Posterior vena cava (tissue), 2 donors: ENCODE measurements at regions not wholly inside any gene's neighbourhood (a gene's known extent, or its start where the extent isn't known, plus 50 kb on each side); places are given as distances from the start of the nearest gene placed in this dataset.
"Not testable (repeated sequence)": the region's sequence is repeated elsewhere in the genome, so short reads cannot be mapped to it uniquely, and the experiment has no call there.

Experiments
- DNase-seq: peaks from one replicate; pipeline ENCODE4 v3.0.0-alpha.2; 2020; ENCODE audit warnings: low spot score
- intact Hi-C, 2 donors: fragments of 100-400 bp; cut with DNase I; formaldehyde crosslinking; loops; one replicate each; pipeline versions ENCODE4 v1.14.1 to v1.14.2; 2022 to 2023
- donor health status: DM: yes; HTN: yes; CAD: no.
- donor health status: DM: yes; HTN: yes; CAD: no.

DNA sequence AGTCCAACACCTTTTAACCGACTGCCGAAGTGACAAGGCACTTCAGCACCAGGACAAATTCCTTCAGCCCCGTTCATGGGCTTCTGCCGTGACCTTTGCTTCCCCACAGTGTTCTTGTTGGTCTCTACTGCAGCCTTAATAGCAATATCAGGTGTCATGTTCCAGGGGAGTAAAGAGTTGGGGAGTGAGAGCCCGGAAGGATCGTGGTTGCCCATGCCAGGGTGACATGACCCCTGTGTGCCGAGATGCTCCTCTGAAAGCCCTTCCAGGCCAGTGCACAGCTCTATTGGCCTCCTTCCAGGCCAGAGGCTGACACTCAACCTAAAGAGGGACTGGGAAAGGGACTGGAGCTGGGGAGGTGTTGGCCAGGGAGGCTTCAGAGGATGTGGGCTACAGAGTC lies 279.2 kb downstream of the CYRIA start:
- DNase-seq = no peak
- intact Hi-C loops = no loop called here

DNA sequence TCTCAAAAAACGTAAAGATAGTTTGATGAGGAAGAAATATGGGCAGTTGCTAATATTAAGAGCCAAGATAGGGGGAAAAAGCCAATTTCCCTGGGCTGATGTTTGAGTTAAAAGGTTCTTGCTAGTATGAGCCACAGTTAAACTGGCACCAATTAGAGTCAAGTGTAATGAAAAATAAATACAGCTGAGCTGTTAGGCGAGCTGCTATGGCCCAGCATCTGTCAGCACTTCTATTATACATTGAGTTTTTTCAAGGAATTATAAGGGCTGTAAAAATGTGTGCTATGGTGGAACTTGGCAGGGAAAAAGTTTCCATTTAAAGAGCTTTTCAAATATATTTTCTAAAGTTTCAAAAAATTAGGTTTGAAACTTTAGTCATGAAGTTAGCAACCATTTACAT lies 279.6 kb downstream of the CYRIA start:
- DNase-seq = no peak
- intact Hi-C loops = no loop called here

DNA sequence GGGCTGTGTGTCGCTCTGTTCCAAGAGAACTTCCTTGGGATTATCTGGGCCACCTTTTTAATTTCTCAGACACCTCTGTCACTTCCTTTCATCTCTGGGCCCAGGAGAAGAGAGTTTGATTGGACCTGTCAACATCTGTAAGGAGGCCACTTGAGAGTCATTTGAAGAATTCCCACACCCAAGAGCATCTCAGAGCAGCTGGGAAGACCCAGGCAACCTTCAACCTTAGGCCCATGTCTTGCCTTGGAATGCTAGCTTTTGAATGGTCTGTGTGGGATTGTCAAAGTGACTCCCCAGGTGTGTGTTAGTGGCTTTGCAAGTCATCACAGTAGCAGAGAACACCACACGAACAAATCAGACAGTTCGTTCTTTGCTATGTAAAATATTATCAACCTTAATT lies 280.3 kb downstream of the CYRIA start:
- intact Hi-C loops = no loop called here
- DNase-seq = no peak

DNA sequence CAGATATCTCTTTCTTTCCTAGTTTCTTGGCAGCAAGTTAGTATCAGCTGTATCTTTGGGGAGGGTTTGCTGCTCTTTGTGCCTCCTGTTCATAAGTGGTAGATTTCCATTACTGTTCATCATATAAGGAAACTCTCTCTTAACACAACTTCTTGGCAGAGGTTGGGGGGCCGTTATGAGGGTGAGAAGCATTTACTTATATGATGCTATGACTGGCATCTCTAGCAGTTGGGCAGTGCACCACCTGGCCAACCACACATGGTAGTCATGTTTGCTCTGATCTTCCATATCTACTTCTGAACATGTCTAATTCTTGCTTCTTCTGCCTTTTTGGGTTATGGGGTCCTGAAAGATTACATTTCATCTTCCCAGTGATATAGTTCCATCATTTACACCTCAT lies 282.2 kb downstream of the CYRIA start:
- intact Hi-C loops = no loop called here
- DNase-seq = no peak

DNA sequence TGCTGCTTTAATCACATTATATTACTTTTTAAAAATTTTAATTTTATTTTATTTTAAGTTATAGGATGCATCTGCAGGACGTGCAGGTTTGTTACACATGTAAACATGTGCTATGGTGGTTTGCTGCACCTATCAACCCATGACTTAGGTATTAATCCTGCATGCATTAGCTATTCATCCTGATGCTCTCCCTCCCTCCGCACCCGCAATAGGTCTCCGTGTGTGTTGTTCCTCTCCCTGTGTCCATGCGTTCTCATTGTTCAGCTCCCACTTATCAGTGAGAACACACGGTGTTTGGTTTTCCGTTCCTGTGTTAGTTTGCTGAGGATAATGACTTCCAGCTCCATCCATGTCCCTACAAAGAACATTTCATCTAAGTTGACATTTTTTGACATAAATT lies 283.2 kb downstream of the CYRIA start:
- DNase-seq = no peak
- intact Hi-C loops = no loop called here

DNA sequence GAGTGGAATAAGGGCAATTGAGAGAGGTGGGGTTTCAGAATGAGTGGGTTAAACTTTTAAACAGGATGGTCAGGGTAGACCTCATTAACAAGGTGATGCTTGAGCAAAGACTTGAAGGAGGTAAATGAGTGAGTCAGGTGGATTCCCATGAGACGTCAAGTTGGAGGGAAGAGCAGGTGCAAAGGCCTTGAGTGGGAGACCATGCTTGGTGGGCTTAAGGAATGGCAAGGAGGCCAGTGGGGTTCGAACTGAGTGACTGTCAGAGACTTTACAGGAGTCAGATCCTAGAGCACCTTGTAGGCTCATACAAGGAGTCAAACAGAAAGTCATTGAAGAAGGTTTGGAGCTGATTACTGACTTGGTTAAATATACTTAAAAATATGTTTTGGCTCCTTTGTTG lies 284.1 kb downstream of the CYRIA start:
- DNase-seq = no peak
- intact Hi-C loops = no loop called here

DNA sequence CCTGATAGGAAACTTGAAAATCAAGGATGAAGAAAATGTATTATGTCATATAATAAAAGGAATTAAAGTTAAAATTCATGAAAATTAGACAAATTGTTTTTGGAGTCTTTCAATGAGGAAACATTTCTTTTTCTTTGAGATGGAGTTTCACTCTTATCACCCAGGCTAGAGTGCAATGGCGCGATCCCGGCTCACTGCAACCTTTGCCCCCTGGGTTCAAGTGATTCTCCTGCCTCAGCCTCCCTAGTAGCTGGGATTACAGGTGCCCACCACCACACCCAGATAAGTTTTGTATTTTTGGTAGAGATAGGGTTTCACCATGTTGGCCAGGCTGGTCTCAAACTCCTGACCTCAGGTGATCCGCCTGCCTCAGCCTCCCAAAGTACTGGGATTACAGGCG lies 285.7 kb downstream of the CYRIA start:
- intact Hi-C loops, DNase-seq: not testable (repeated sequence)

DNA sequence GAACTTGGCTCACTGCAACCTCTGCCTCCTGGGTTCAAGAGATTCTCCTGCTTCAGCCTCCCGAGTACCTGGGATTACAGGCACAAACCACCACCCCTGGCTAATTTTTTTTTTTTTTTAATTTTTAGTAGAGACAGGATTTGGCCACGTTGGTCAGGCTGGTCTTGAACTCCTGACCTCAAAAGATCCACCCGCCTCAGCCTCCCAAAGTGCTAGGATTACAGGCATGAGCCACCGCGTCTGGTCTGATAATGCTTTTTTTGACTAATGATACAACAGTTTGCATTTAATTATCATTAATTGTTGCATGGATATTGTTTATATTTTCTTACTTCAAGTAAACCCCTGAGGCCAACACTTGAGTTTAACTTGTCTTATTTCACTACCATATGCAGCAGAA lies 286.6 kb downstream of the CYRIA start:
- intact Hi-C loops = not testable (repeated sequence)

DNA sequence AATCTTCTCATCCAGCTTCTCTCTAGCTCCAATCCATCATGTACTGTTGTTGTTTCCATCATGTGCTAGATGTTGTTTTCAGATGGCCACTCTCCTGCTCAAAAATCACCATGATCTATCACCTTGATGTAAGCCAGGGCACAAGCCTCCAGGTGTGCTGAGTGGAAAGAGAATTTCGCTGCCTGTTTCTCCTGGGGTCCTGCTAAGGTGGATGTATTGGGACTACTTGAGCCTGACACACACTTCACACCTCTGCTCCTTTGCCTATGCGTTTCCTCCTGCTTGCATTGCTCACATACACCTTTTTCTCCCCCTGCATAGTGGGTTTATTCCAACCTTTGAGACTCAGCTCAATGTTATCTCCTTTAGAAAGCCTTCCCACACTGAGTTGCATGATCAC lies 287.6 kb downstream of the CYRIA start:
- DNase-seq = no peak
- intact Hi-C loops = no loop called here

More for the DNA sequence above, 286.6 kb downstream of the CYRIA start:
- not testable (repeated sequence) for DNase-seq

DNA sequence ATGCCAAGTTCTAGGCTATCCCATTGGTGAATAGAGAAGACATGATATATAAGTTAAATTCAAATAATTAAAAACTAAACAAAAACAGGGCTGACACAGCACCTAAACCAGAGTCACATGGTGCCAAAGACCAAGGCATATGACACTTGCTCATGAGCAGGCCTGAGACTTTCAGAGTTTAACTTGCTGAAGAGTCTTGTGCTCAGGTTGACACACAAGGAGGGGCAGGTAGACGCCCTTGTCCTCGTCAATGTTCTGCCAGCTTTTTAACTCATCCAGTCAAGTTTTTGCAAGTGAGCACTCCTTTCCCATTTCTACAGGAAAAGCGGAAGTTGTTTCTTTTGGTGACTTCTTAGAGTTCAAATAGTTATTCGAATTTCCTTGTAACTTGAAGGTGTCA lies 289.7 kb downstream of the CYRIA start:
- no peak for DNase-seq
- intact Hi-C loops = no loop called here

DNA sequence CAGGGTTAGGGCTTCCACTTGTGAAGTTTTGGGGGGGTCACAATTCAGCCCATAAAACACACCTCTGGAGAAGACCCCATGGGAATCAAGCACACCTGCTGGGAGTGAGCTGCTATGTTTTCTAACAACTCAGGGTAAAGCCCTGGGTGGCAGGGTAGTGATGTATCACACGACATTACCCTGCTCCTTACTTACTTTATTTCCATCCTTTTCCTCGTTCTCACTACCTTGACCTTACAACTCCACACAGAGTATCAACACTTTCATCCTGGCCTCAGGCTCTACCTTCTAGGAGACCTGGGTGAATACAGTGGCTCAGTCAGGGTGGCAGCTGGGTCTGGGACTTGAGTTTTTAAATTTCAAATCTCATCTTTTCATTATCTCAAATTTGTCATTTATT lies 290.3 kb downstream of the CYRIA start:
- no peak for DNase-seq
- intact Hi-C loops = no loop called here

DNA sequence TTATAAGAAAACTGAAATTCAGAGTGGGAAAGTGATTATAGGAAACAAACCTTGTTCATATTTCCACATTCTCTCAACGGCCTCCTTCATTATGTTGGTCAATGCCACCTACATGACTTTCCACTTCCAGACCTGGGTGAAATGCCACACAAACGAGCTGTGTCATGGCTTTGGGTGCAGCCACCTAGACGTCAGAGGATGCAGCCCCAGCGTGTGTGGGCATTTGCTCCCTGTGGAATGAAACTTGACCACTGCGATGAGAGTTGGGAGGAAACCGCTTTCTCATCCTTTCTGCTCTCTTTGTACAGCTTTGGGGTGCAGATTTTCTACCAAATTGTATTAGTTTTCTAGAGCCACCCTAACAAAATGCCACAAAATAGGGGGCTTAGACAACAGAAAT lies 291.0 kb downstream of the CYRIA start:
- intact Hi-C loops = no loop called here
- DNase-seq = no peak

DNA sequence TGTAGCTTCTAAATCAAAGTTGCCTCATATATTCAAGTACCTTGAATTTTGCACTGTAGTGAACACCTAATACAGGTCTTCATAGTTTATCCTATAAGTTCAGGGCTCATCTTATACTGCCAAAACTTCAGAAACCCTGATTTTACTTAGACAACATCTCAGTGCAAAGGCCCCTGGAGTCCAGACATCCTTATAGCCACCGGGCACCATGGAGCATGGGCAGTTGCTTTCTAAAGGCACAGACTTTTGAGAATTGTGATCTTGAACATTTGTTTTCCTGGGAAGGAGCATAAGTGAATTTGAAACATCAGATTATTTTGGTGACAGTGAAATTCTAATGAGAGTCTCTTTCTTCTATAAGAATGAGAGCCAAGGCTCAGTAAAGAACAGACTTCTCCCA lies 292.3 kb downstream of the CYRIA start:
- no peak for DNase-seq
- intact Hi-C loops = no loop called here

DNA sequence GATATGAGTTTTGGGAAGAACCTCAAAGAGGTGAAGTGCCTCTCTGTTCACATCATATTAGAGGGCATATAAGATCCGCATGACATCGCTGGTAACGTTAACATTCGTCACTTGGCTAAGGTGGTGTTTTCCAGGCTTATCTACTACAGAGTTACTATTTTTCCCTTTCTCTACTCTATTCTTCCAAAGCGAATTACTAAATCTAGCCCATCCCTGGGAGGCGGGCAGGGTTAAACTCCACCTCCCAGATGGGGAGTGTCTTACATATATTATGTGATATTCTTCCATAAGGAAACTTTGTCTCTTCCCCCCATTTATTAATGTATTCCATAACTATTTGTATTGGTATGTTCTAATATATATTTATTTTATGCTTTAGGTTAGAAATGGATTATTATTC lies 293.9 kb downstream of the CYRIA start:
- intact Hi-C loops = no loop called here
- DNase-seq = no peak

DNA sequence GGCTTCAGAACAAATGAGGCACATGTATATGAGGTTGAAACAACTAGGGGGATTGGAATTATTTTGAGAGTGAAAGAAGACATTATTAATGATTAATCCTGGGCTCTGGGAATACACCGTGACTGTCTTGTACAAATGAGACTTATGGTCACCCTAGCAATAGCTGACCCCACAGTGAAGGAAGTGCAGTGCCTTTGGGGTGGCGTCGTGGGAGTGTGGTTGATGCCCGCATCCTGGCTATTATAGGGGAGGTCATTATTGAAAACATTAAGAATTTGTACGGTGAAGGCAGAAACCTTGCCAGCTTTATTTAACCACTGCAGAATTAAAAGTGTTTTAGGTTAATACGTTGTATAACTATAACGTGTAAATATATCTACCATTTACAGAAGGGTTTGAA lies 296.7 kb downstream of the CYRIA start:
- no peak for DNase-seq
- intact Hi-C loops = no loop called here

DNA sequence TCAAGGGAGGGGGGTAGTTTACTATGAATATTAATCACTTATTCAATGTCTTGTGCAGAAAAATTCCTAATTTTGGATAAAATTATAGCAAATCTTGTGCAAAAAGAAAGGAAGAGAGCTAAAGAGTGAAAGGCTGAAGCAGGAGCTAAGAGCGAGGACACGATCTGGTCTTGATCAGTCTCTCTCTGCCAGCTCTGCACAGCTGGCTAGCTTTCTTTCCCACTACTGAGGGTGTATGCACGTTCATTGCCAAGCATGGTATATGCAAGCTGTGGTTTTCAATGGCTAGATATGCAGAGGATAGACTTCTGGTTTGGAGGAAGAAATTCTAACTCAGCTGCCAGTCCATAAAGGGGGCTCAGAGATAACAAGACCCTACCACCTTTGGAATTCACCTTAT lies 297.3 kb downstream of the CYRIA start:
- intact Hi-C loops = no loop called here
- DNase-seq = no peak

DNA sequence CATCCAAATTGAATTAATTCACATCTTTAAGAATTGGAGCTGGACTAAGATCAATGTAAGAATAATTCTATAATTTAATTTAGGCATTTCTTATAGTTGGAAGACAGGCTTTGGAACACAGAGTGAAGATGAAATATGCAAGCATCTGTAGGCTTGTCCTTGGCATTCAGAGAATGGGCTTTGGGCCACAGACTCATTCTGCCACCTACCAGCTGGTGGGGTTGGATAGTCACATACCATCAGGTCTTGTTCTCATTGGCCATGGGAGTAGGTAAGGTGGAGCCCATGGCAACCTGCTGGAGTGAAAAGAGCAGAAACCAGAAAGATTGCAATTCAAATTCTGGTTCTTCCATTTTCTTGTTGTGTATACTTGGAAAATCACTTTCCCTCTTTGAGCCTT lies 300.3 kb downstream of the CYRIA start:
- intact Hi-C loops = no loop called here
- no peak for DNase-seq

DNA sequence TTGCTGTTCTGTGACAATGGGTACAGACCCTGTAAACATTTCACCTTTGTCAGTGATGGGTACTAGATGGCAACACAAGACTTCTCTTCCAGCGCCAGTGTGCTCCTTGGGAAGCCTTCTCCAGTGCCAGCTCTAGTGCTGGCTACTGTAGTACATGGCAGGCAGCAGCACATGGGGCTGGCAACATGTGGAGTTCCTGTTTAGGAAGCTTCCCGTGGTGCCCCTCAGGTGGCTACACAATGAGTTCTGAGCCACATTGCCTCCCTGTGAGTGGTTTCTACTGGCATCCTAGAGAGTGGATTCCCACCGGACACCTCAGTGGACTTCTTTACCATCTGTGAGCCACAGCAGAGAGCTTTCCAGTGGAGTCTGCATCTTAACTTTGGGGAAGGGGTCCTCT lies 302.1 kb downstream of the CYRIA start:
- intact Hi-C loops = no loop called here
- no peak for DNase-seq

DNA sequence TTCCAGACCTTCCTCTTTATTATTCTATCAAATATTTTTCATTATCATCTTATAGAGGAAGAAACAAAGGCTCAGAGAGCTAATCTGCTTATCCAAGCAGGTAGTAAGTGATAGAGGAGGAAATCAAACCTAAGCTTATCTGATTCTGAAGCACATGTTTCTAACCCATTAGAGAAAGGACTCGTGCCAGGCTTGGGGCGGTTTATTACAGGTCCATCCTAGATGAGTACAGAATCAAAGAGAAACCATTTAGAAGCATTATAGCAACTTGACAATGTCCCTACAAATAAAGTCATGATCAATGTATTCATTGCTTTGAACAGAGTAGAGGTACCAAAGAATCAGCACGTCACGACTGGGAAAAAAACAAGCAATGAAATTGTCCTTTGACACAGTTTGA lies 303.0 kb downstream of the CYRIA start:
- intact Hi-C loops = no loop called here
- DNase-seq = no peak

DNA sequence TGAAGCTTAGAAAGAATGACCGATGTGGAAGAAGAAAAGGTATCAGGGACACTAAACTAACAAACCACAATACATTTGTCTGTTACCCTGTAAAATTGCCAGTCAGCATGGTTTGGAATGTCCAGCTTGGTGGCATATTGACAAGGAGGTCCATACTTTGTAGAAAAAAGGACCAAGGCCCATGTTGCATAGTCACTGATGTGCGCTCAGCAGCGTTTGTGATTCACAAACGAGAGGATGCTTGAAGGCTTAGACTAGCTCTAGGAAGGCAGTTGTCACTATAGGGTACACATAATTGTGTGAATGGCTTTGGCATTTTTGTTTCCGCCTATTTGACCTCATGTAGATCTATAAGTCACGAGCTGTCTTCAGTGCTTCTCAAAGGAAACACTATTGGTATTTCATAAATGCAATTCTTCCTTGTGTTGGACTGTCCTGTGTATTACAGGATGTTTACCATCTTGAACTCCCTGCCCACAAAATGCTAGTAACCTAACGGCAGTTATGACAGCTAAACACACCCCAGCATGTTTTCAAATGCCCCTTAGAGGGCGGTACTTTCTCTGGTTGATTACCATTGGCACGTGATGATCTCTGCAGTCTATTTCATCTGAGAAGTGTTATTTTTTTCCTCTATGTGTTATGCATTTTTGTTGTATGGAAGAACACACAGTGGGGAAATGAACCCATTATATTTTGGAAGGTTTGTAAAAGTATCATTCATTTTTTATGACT lies 304.2 kb downstream of the CYRIA start:
- DNase-seq = no peak
- intact Hi-C loops = no loop called here

DNA sequence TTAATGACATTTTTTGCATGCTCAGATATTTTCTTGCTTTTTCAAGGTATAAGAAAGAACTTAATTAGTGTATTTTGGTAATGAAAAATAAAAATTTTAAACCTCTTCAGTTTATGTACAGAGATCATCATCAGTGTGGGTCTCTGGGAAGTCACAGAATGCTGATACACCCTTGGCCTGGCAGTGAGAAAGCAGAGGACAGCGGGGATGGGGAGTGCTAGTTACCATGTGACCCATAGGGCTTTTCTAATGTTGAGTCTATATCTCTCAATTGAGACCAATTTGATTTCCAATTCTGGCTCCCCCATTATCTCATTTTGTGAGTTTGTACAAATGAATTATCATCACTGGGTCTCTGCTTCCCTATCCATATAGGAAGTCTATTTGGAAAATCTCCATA lies 305.7 kb downstream of the CYRIA start:
- no peak for DNase-seq
- intact Hi-C loops = no loop called here

DNA sequence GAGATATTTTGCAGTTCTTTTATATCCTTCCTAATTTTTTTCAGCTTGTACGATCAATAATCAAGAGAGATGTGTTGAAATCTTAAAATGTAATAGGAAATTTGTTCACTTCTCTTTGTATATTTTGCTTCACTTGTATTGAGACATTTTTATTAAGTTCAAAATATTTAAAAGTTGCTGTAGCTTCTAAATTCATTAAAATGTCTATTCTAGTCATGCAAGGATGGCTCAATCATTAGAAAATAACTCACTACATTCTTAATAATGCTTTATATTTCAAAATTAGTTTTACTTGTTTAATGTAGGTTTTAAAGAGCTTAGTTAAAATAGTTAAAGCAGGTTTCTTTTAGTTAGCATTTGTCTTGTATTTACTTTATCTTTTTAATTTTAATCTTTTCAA lies 308.4 kb downstream of the CYRIA start:
- intact Hi-C loops = no loop called here
- no peak for DNase-seq
